Lower leg skin (tissue), 4 donors: ENCODE measurements at regions not wholly inside any gene's neighbourhood (a gene's known extent, or its start where the extent isn't known, plus 50 kb on each side); places are given as distances from the start of the nearest gene placed in this dataset.
"Not testable (repeated sequence)": the region's sequence is repeated elsewhere in the genome, so short reads cannot be mapped to it uniquely, and the experiment has no call there.

Source experiments
- DNase-seq, 2 donors: peaks; one replicate each; pipeline ENCODE4 v3.0.0-alpha.2; 2019; ENCODE audit warnings: low spot score in 2 of 2
- H3K4me3 ChIP-seq: fragments of 200-600 bp; sonication (generic); 2 replicates; pipeline ENCODE4 v1.5.1; 2017; ENCODE audit warnings: mild to moderate bottlenecking, low read depth; ENCODE audit not compliant: poor library complexity, severe bottlenecking
- CTCF ChIP-seq, 3 donors: fragments of 450-650 bp; IDR thresholded peaks; one replicate each; pipeline ENCODE4 v1.5.1; 2016; ENCODE audit warnings: antibody characterized with exemption in 3 of 3, mild to moderate bottlenecking in 3 of 3, moderate library complexity in 2 of 3
- POLR2A ChIP-seq, 2 donors: fragments of 450-650 bp; IDR thresholded peaks; one replicate each; pipeline ENCODE4 v1.6.1; 2016 to 2017; ENCODE audit warnings: antibody characterized with exemption in 2 of 2, mild to moderate bottlenecking in 1 of 2, moderate library complexity in 1 of 2
- WGBS, 2 donors: methylation state at CpG; one replicate each; pipeline ENCODE4 v1.1.5; 2018; 5-methylcytosine and 5-hydroxymethylcytosine counted together
- intact Hi-C: fragments of 100-400 bp; cut with DNase I; formaldehyde crosslinking; loops from one replicate; pipeline ENCODE4 v1.15.0; 2023; ENCODE audit warnings: low total_unique reads

GRCh38 chr2:185668710-185669109, 69.9 kb upstream of the FSIP2 start:
- DNase-seq = no peak
- intact Hi-C loops = no loop called here

GRCh38 chr2:185674232-185674631, 64.4 kb upstream of the FSIP2 start:
- no peak for TF ChIP-seq POLR2A (IDR thresholded peaks at IDR 0.05)
- TF ChIP-seq CTCF (IDR thresholded peaks at IDR 0.05) = no peak
- 46 to 69% methylated on average over 1 of the region's 1 CpG for WGBS, 2 donors

More at GRCh38 chr2:185668710-185669109, 69.9 kb upstream of the FSIP2 start:
- TF ChIP-seq CTCF (IDR thresholded peaks at IDR 0.05) = no peak
- no peak for TF ChIP-seq POLR2A (IDR thresholded peaks at IDR 0.05)
- H3K4me3 ChIP-seq = no peak overlapping the region

GRCh38 chr2:185676316-185676715, 62.3 kb upstream of the FSIP2 start:
- no peak overlapping the region for H3K4me3 ChIP-seq
- no peak for DNase-seq
- 88 to 90% methylated on average over 2 of the region's 2 CpGs for WGBS, 2 donors
- TF ChIP-seq POLR2A (IDR thresholded peaks at IDR 0.05) = no peak
- no peak for TF ChIP-seq CTCF (IDR thresholded peaks at IDR 0.05)
- intact Hi-C loops = no loop called here

More at GRCh38 chr2:185674232-185674631, 64.4 kb upstream of the FSIP2 start:
- H3K4me3 ChIP-seq = no peak overlapping the region
- no peak for DNase-seq
- intact Hi-C loops = no loop called here

- DNase-seq, H3K4me3 ChIP-seq, intact Hi-C loops: not testable (repeated sequence)
- 95 to 97% methylated on average over 3 of the region's 3 CpGs for WGBS, 2 donors
Measured at GRCh38 chr2:185687001-185687400, 51.6 kb upstream of the FSIP2 start.

- intact Hi-C loops = no loop called here
- TF ChIP-seq POLR2A (IDR thresholded peaks at IDR 0.05) (no peak), CTCF (IDR thresholded peaks at IDR 0.05) (no peak)
- no peak overlapping the region for H3K4me3 ChIP-seq
- WGBS, 2 donors = 87% methylated on average over 7 of the region's 7 CpGs
- no peak for DNase-seq
Measured at GRCh38 chr2:185687967-185688366, 50.6 kb upstream of the FSIP2 start.
